HepG2 (cell line): ENCODE measurements at regions not wholly inside any gene's neighbourhood (a gene's known extent, or its start where the extent isn't known, plus 50 kb on each side); places are given as distances from the start of the nearest gene placed in this dataset.

Source experiments
- ATAC-seq: fragments of 200-7000 bp; cut with Tn5 transposase; 3 replicates; pipeline ENCODE4 v1.9.1; 2020; ENCODE audit warnings: mild to moderate bottlenecking, moderate library complexity
- BruUV-seq: library from RNA; stranded (reverse); fragments of 400-500 nt; replicated peaks from 2 replicates; lab custom pipeline; 2021; lab: Mats Ljungman, UMichigan
- CTCF ChIA-PET: fragments of 300-600 bp; formaldehyde crosslinking; extraction: SDS; loops from one replicate; lab custom pipeline; 2021; ENCODE audit warnings: low total read pairs, inconsistent platforms, low intra/inter-chr PET ratio; lab: Yijun Ruan, JAX
- POLR2A ChIA-PET: fragments of 350-600 bp; sonication (Branson Sonifier 250); formaldehyde crosslinking; loops from one replicate; lab custom pipeline; 2020; ENCODE audit warnings: antibody characterized with exemption, inconsistent platforms; lab: Yijun Ruan, JAX
- DNase-seq: peaks from one replicate; pipeline ENCODE4 v3.0.0-alpha.2; 2015; ENCODE audit warnings: low spot score
- FAIRE-seq: peaks from 3 replicates; lab custom pipeline; 2011; peaks lifted over from hg19 to GRCh38; lab: Jason Lieb, UNC
- H2AFZ ChIP-seq: one replicate; pipeline ENCODE4 v1.6.1; 2011; ENCODE audit warnings: low read length, inconsistent platforms
- H3K27ac ChIP-seq: fragments of 300-600 bp; 3 replicates; pipeline ENCODE4 v1.8.0; 2011; ENCODE audit warnings: mixed run types, mild to moderate bottlenecking, mixed read lengths, low read length, inconsistent platforms; ENCODE audit not compliant: insufficient read depth; ENCODE audit errors: extremely low read length
- H3K27me3 ChIP-seq, 2 experiments: fragments of 200-600 bp in 1 of 2; 2 replicates in 1 of 2; 3 replicates in 1 of 2; pipeline versions ENCODE4 v1.6.0 to v1.8.0; 2011; ENCODE audit warnings: low read length in 2 of 2, mild to moderate bottlenecking in 2 of 2, moderate library complexity in 2 of 2, inconsistent platforms in 1 of 2; ENCODE audit not compliant: insufficient read depth in 2 of 2, control insufficient read depth in 1 of 2
- H3K36me3 ChIP-seq, 2 experiments: fragments of 200-600 bp in 1 of 2; replicated peaks in 1 of 2; 2 replicates in 1 of 2; 3 replicates in 1 of 2; pipeline versions ENCODE4 v1.5.1 to v1.8.0; 2011; ENCODE audit warnings: low read length in 2 of 2, inconsistent platforms in 1 of 2; ENCODE audit not compliant: insufficient read depth in 2 of 2, control insufficient read depth in 1 of 2
- H3K4me1 ChIP-seq: 2 replicates; pipeline ENCODE4 v1.5.1; 2012; ENCODE audit warnings: low read length, inconsistent platforms; ENCODE audit not compliant: insufficient read depth
- H3K4me2 ChIP-seq: 2 replicates; pipeline ENCODE4 v1.6.0; 2011; ENCODE audit warnings: low read depth, low read length, inconsistent platforms
- H3K4me3 ChIP-seq, 3 experiments: fragments of 200-600 bp in 1 of 3; sonication (generic), shearing (Covaris generic) in 1 of 3; replicated peaks in 1 of 3; 2 replicates each; pipeline ENCODE4 v1.5.1; 2011 to 2016; ENCODE audit warnings: low read length in 3 of 3, inconsistent platforms in 2 of 3, low read depth in 2 of 3, mild to moderate bottlenecking in 2 of 3, control low read depth in 1 of 3, mixed read lengths in 1 of 3; ENCODE audit not compliant: insufficient read depth in 1 of 3
- H3K79me2 ChIP-seq: one replicate; pipeline ENCODE4 v1.6.1; 2011; ENCODE audit warnings: low read length, inconsistent platforms; ENCODE audit not compliant: insufficient read depth
- H3K9ac ChIP-seq: 2 replicates; pipeline ENCODE4 v1.6.0; 2011; ENCODE audit warnings: mild to moderate bottlenecking, low read depth, low read length, inconsistent platforms; ENCODE audit not compliant: insufficient read depth
- H3K9me3 ChIP-seq: 2 replicates; pipeline ENCODE4 v1.5.1; 2012; ENCODE audit warnings: mild to moderate bottlenecking, low read length
- H4K20me1 ChIP-seq: 2 replicates; pipeline ENCODE4 v1.6.0; 2011; ENCODE audit warnings: inconsistent platforms, mild to moderate bottlenecking, low read length, moderate library complexity; ENCODE audit not compliant: insufficient read depth
- CREM ChIP-seq, 2 experiments: sonication (generic) in 1 of 2; formaldehyde crosslinking in 1 of 2; IDR thresholded peaks; 2 replicates each; pipeline versions ENCODE4 v1.4.0 to v1.6.1; 2016 to 2020; ENCODE audit warnings: antibody characterized with exemption in 1 of 2, mild to moderate bottlenecking in 1 of 2, missing genetic modification reagents in 1 of 2
- GZF1 ChIP-seq: sonication (generic); formaldehyde crosslinking; IDR thresholded peaks from 2 replicates; pipeline ENCODE4 v1.5.1; 2020; ENCODE audit warnings: mild to moderate bottlenecking, missing genetic modification reagents
- HDAC6 ChIP-seq: fragments of 200-600 bp; sonication (generic); IDR thresholded peaks from 2 replicates; pipeline ENCODE4 v1.7.0; 2017; ENCODE audit warnings: mild to moderate bottlenecking, antibody characterized with exemption, low read length, low read depth
- HNRNPL ChIP-seq: fragments of 200-400 bp; formaldehyde crosslinking; IDR thresholded peaks from 2 replicates; pipeline ENCODE4 v1.6.1; 2017; ENCODE audit warnings: mild to moderate bottlenecking, low read depth, low read length
- MAFK ChIP-seq, 2 experiments: IDR thresholded peaks in 1 of 2; conservative IDR thresholded peaks in 1 of 2; 2 replicates each; pipeline ENCODE4 v1.6.1; 2011; ENCODE audit warnings: improper control_type of control experiment in 2 of 2, low read length in 2 of 2
- U2AF1 ChIP-seq: fragments of 200-400 bp; formaldehyde crosslinking; optimal IDR thresholded peaks from 2 replicates; pipeline ENCODE3; 2017; ENCODE audit warnings: mild to moderate bottlenecking, low read depth, low read length
- WGBS: methylation state at CpG from one replicate; pipeline ENCODE4 v1.1.6; 2017; ENCODE audit warnings: low lambda C conversion rate; 5-methylcytosine and 5-hydroxymethylcytosine counted together
- in situ Hi-C: cut with HindIII; loops from 2 replicates; pipeline ENCODE4 v1.10.0; 2017; ENCODE audit warnings: low pct_unique_long_range_greater_than_20kb; ENCODE audit not compliant: extremely low pct_ligation_motif_present
- intact Hi-C: fragments of 100-400 bp; cut with micrococcal nuclease; formaldehyde crosslinking; loops from one replicate; pipeline ENCODE4 v1.10.0; 2022; ENCODE audit not compliant: unreplicated experiment
- TF ChIP-seq, protein P1 (sequence below): sonication (generic); formaldehyde crosslinking; IDR thresholded peaks from 2 replicates; pipeline ENCODE4 v1.4.0; 2020; ENCODE audit warnings: missing genetic modification reagents
- TF ChIP-seq, protein P2 (sequence below): sonication (generic); formaldehyde crosslinking; IDR thresholded peaks from 2 replicates; pipeline ENCODE4 v1.5.0; 2020; ENCODE audit warnings: mild to moderate bottlenecking, missing genetic modification reagents
- TF ChIP-seq, protein P3 (sequence below): sonication (generic); formaldehyde crosslinking; IDR thresholded peaks from 2 replicates; pipeline ENCODE4 v1.5.0; 2020; ENCODE audit warnings: mild to moderate bottlenecking, missing genetic modification reagents, borderline replicate concordance

DNA sequence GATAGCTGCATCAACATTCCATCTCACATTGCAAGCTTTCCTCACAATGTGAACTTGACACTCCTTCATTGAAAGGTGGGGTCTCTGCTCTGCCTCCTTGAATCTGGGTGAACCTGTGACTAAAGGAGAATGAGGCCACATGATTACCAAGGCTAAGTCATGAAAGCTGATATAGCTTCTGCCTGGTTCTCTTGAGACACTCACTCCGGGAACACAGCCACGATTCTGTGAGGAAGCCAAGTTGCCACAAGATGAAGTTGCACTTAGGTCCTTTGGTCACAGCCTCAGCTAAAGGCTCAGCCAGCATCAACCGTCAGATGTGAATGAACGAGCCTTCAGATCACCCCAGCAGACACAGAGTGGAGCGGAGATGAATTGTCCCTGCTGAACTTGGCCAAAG, 94.7 kb upstream of the FAM136A start (continued):
- TF ChIP-seq CREM (IDR thresholded peaks at IDR 0.05) (no peak), CREM (CRISPR knock-in tag; IDR thresholded peaks at IDR 0.05) (no peak), HNRNPL (no peak), U2AF1 (no peak), HDAC6 (no peak)
- TF ChIP-seq, protein P1, sequence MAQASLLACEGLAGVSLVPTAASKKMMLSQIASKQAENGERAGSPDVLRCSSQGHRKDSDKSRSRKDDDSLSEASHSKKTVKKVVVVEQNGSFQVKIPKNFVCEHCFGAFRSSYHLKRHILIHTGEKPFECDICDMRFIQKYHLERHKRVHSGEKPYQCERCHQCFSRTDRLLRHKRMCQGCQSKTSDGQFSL (CRISPR knock-in tag): no peak
- TF ChIP-seq, protein P2, sequence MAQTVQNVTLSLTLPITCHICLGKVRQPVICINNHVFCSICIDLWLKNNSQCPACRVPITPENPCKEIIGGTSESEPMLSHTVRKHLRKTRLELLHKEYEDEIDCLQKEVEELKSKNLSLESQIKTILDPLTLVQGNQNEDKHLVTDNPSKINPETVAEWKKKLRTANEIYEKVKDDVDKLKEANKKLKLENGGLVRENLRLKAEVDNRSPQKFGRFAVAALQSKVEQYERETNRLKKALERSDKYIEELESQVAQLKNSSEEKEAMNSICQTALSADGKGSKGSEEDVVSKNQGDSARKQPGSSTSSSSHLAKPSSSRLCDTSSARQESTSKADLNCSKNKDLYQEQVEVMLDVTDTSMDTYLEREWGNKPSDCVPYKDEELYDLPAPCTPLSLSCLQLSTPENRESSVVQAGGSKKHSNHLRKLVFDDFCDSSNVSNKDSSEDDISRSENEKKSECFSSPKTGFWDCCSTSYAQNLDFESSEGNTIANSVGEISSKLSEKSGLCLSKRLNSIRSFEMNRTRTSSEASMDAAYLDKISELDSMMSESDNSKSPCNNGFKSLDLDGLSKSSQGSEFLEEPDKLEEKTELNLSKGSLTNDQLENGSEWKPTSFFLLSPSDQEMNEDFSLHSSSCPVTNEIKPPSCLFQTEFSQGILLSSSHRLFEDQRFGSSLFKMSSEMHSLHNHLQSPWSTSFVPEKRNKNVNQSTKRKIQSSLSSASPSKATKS (CRISPR knock-in tag): no peak
- TF ChIP-seq, protein P3, sequence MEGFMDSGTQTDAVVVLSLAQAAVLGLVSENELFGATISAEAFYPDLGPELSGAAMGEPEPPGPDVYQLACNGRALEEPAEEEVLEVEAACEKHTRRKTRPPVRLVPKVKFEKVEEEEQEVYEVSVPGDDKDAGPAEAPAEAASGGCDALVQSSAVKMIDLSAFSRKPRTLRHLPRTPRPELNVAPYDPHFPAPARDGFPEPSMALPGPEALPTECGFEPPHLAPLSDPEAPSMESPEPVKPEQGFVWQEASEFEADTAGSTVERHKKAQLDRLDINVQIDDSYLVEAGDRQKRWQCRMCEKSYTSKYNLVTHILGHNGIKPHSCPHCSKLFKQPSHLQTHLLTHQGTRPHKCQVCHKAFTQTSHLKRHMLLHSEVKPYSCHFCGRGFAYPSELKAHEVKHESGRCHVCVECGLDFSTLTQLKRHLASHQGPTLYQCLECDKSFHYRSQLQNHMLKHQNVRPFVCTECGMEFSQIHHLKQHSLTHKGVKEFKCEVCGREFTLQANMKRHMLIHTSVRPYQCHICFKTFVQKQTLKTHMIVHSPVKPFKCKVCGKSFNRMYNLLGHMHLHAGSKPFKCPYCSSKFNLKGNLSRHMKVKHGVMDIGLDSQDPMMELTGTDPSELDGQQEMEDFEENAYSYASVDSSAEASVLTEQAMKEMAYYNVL (CRISPR knock-in tag): no peak

DNA sequence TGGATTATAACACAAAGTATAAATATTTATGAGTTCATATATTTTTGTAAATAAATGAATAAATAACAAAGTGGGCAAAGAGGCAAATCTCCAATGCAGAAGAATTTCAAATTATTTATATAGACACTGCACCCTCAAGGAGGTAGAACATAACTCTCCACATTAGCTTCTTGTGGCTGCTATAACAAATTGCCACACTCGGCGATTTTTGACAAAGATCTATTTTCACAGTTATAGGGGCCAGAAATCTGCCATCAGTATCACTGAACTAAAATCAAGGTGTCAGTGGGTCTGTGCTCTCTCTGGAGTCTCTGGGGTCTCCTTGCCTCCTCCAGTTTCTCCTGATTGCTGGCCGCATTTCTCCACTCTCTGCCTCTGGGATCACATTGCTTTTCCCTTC, 92.0 kb upstream of the FAM136A start:
- H3K4me1 ChIP-seq: no peaks in the 10 kb centered on the region
- TF ChIP-seq MAFK (conservative IDR thresholded peaks at IDR 0.05 in 1 of 2, IDR thresholded peaks at IDR 0.05 in 1 of 2; ENCODE audit: low read length in 2 of 2) (peak in 1 of 2 experiments; percentile 55; a peak in 1 of 4 replicates), GZF1 (CRISPR knock-in tag) (no peak)
- no peak overlapping the region for H2AFZ ChIP-seq
- H3K27me3 ChIP-seq: peaks cover 0 to 11% of the 10 kb centered on the region in 2 experiments; a peak in 1 of 5 replicates
- intact Hi-C loops (no loop called here), in situ Hi-C loops (no loop called here)
- no TSS peak for BruUV-seq
- no peak overlapping the region for H3K27ac ChIP-seq
- H3K9me3 ChIP-seq: no peaks in the 10 kb centered on the region
- H3K36me3 ChIP-seq: no peaks in the 10 kb centered on the region
- no peaks in the 10 kb centered on the region for H3K79me2 ChIP-seq
- ATAC-seq: no peak
- H3K4me3 ChIP-seq: no peak overlapping the region
- H3K4me2 ChIP-seq: no peak overlapping the region
- DNase-seq: no peak
- no peak for FAIRE-seq
- 29% methylated on average over 3 of the region's 3 CpGs for WGBS
- H4K20me1 ChIP-seq: no peaks in the 10 kb centered on the region
- POLR2A ChIA-PET: no interaction called here
- CTCF ChIA-PET: no interaction called here
- no peak overlapping the region for H3K9ac ChIP-seq
